ENCODE measurements at regions not wholly inside any gene's neighbourhood (a gene's known extent, or its start where the extent isn't known, plus 50 kb on each side); places are given as distances from the start of the nearest gene placed in this dataset.

GRCh38 chr12:114967151-114967550 lies 283.2 kb upstream of the TBX3 start:
- no TSS peak for BruUV-seq (replicated peaks)
- ChIA-PET RAD21 (ENCODE audit: low non-redundant PET in 1 of 2, low total read pairs in 2 of 2, uncharacterized antibody in 2 of 2, unreplicated experiment in 2 of 2) (no interaction called here), CTCF (no interaction called here), POLR2A (no interaction called here)
- H3K27ac ChIP-seq (ENCODE audit: low read depth, low read length): no peak overlapping the region
- H3K4me1 ChIP-seq (ENCODE audit: control insufficient read depth in 1 of 2, insufficient read depth in 2 of 2, low read length in 2 of 2): no peaks in the 10 kb centered on the region
- H3K79me2 ChIP-seq (ENCODE audit: insufficient read depth, low read length): no peaks in the 10 kb centered on the region
- H3K9me2 ChIP-seq (ENCODE audit: insufficient read depth): no peaks in the 10 kb centered on the region
- H2AFZ ChIP-seq (ENCODE audit: low read depth, low read length, poor library complexity, severe bottlenecking): no peak overlapping the region
- no peak for TF ChIP-seq CBX3 (IDR thresholded peaks at IDR 0.05; ENCODE audit: low read depth)
- no peak for TF ChIP-seq YY1 (IDR thresholded peaks at IDR 0.05; ENCODE audit: extremely low read depth, insufficient replicate concordance, low read depth, low read length)
- TF ChIP-seq SP1 (IDR thresholded peaks at IDR 0.05; ENCODE audit: low read depth): no peak
- no peak for TF ChIP-seq EGR1 (IDR thresholded peaks at IDR 0.05; ENCODE audit: low read depth)
- TF ChIP-seq MAX (IDR thresholded peaks at IDR 0.05): no peak
- no peak for TF ChIP-seq ELF1 (IDR thresholded peaks at IDR 0.05; ENCODE audit: borderline replicate concordance, low read depth)
- no peak for TF ChIP-seq POLR2AphosphoS5 (IDR thresholded peaks at IDR 0.05; ENCODE audit: low read depth, low read length)
- TF ChIP-seq SIN3A (IDR thresholded peaks at IDR 0.05; ENCODE audit: low read depth): no peak
- TF ChIP-seq POLR2A (IDR thresholded peaks at IDR 0.05; ENCODE audit: borderline replicate concordance, extremely low read depth, insufficient read depth, insufficient read length): no peak
- no peak for TF ChIP-seq FOSL1 (IDR thresholded peaks at IDR 0.05; ENCODE audit: low read depth)
- no peak for TF ChIP-seq RAD21 (IDR thresholded peaks at IDR 0.05; ENCODE audit: low read depth)
- no peak for DNase-seq (ENCODE audit: low read depth, low spot score)
- no peak overlapping the region for H3K4me3 ChIP-seq (replicated peaks in 1 of 2; ENCODE audit: low read depth in 1 of 2, low read length in 2 of 2)
- H3K36me3 ChIP-seq (ENCODE audit: control insufficient read depth in 1 of 2, insufficient read depth in 2 of 2, low read length in 2 of 2): no peaks in the 10 kb centered on the region
- H3K9me3 ChIP-seq (ENCODE audit: control insufficient read depth in 1 of 2, insufficient read depth in 1 of 2, low read depth in 1 of 2, low read length in 2 of 2): no peaks in the 10 kb centered on the region
- H3K4me2 ChIP-seq (ENCODE audit: low read length): no peak overlapping the region
- intact Hi-C loops (cut with micrococcal nuclease): no loop called here
- ATAC-seq: no peak
- no peaks in the 10 kb centered on the region for H4K20me1 ChIP-seq (ENCODE audit: insufficient read depth)
- H3K9ac ChIP-seq (ENCODE audit: low read length): no peak overlapping the region
- no peaks in the 10 kb centered on the region for H3K27me3 ChIP-seq (ENCODE audit: insufficient read depth, low read length)

GRCh38 chr12:114964841-114965240 lies 280.9 kb upstream of the TBX3 start:
- Histone ChIP-seq H2AFZ (ENCODE audit: low read depth, low read length, poor library complexity, severe bottlenecking) (no peak overlapping the region), H3K27ac (ENCODE audit: low read depth, low read length) (no peak overlapping the region), H3K4me3 (replicated peaks in 1 of 2; ENCODE audit: low read depth in 1 of 2, low read length in 2 of 2) (no peak overlapping the region), H3K9ac (ENCODE audit: low read length) (no peak overlapping the region), H3K36me3 (ENCODE audit: control insufficient read depth in 1 of 2, insufficient read depth in 2 of 2, low read length in 2 of 2) (no peaks in the 10 kb centered on the region), H3K4me2 (ENCODE audit: low read length) (no peak overlapping the region), H3K79me2 (ENCODE audit: insufficient read depth, low read length) (no peaks in the 10 kb centered on the region), H3K4me1 (ENCODE audit: control insufficient read depth in 1 of 2, insufficient read depth in 2 of 2, low read length in 2 of 2) (no peaks in the 10 kb centered on the region), H3K9me2 (ENCODE audit: insufficient read depth) (no peaks in the 10 kb centered on the region), H3K27me3 (ENCODE audit: insufficient read depth, low read length) (no peaks in the 10 kb centered on the region), H3K9me3 (ENCODE audit: control insufficient read depth in 1 of 2, insufficient read depth in 1 of 2, low read depth in 1 of 2, low read length in 2 of 2) (no peaks in the 10 kb centered on the region), H4K20me1 (ENCODE audit: insufficient read depth) (no peaks in the 10 kb centered on the region)
- TF ChIP-seq REST (IDR thresholded peaks at IDR 0.05; ENCODE audit: low read depth) (no peak), ZFX (IDR thresholded peaks at IDR 0.05) (no peak), TCF7L2 (IDR thresholded peaks at IDR 0.05; ENCODE audit: borderline replicate concordance, extremely low read depth, insufficient read depth, insufficient read length) (no peak), ELF1 (IDR thresholded peaks at IDR 0.05; ENCODE audit: borderline replicate concordance, low read depth) (no peak), MAX (IDR thresholded peaks at IDR 0.05) (no peak), ZNF274 (IDR thresholded peaks at IDR 0.05; ENCODE audit: low read depth, low read length) (no peak), FOSL1 (IDR thresholded peaks at IDR 0.05; ENCODE audit: low read depth) (no peak), SRF (IDR thresholded peaks at IDR 0.05; ENCODE audit: low read depth) (no peak)
- DNase-seq (ENCODE audit: low read depth, low spot score) (no peak), ATAC-seq (no peak)
- intact Hi-C loops (cut with micrococcal nuclease): no loop called here
- CTCF ChIA-PET: no interaction called here
- POLR2A ChIA-PET: no interaction called here
- no TSS peak for BruUV-seq (replicated peaks)
- RAD21 ChIA-PET (ENCODE audit: low non-redundant PET in 1 of 2, low total read pairs in 2 of 2, uncharacterized antibody in 2 of 2, unreplicated experiment in 2 of 2): no interaction called here

Data from HCT116 (cell line).